GM12878 (cell line): ENCODE measurements at regions not wholly inside any gene's neighbourhood (a gene's known extent, or its start where the extent isn't known, plus 50 kb on each side); places are given as distances from the start of the nearest gene placed in this dataset.

Experiments used
- ATAC-seq: fragments of 200-7000 bp; cut with Tn5 transposase; 3 replicates; pipeline ENCODE4 v1.9.1; 2020; ENCODE audit warnings: mild to moderate bottlenecking, moderate library complexity
- BruUV-seq: library from RNA; stranded (reverse); fragments of 400-500 nt; replicated peaks from 2 replicates; lab custom pipeline; 2021; lab: Mats Ljungman, UMichigan
- CTCF ChIA-PET: fragments of 300-600 bp; sonication (Branson Sonifier 250); formaldehyde crosslinking; extraction: SDS; loops from one replicate; lab custom pipeline; 2021; ENCODE audit warnings: inconsistent platforms; lab: Yijun Ruan, JAX
- POLR2A ChIA-PET: fragments of 350-600 bp; formaldehyde crosslinking; extraction: SDS; loops from one replicate; lab custom pipeline; 2021; ENCODE audit warnings: inconsistent platforms; lab: Charles Lee
- RAD21 ChIA-PET: fragments of 300-600 bp; sonication (Branson Sonifier 250); formaldehyde crosslinking; loops from one replicate; lab custom pipeline; 2023; ENCODE audit warnings: antibody characterized with exemption; ENCODE audit not compliant: unreplicated experiment; lab: Charles Lee
- SMC1A ChIA-PET: fragments of 300-600 bp; sonication (Branson Sonifier 250); formaldehyde crosslinking; loops from one replicate; lab custom pipeline; 2023; ENCODE audit not compliant: unreplicated experiment, uncharacterized antibody; lab: Charles Lee
- DNase-seq: peaks from one replicate; pipeline ENCODE4 v3.0.0-alpha.2; 2011; ENCODE audit warnings: low read depth, low spot score
- FAIRE-seq: peaks from 3 replicates; lab custom pipeline; 2011; peaks lifted over from hg19 to GRCh38; lab: Jason Lieb, UNC
- H2AFZ ChIP-seq: 2 replicates; pipeline ENCODE4 v1.6.0; 2011; ENCODE audit warnings: low read depth, low read length, control low read depth; ENCODE audit not compliant: control insufficient read depth
- H3K27ac ChIP-seq: 2 replicates; pipeline ENCODE4 v1.5.1; 2011; ENCODE audit warnings: control low read depth; ENCODE audit not compliant: control insufficient read depth, insufficient read depth
- H3K27me3 ChIP-seq, 2 experiments: replicated peaks in 1 of 2; 2 replicates each; pipeline versions ENCODE4 v1.6.0 to v1.6.1; 2011; ENCODE audit warnings: low read length in 1 of 2; ENCODE audit not compliant: control insufficient read depth in 2 of 2, insufficient read depth in 2 of 2
- H3K36me3 ChIP-seq, 2 experiments: 2 replicates each; pipeline ENCODE4 v1.5.1; 2011; ENCODE audit warnings: low read length in 1 of 2; ENCODE audit not compliant: control insufficient read depth in 2 of 2, insufficient read depth in 2 of 2
- H3K4me1 ChIP-seq: 2 replicates; pipeline ENCODE4 v1.6.1; 2011; ENCODE audit warnings: mild to moderate bottlenecking, low read length, moderate library complexity, mixed read lengths; ENCODE audit not compliant: control insufficient read depth, insufficient read depth
- H3K4me2 ChIP-seq: 2 replicates; pipeline ENCODE4 v1.6.0; 2011; ENCODE audit warnings: control low read depth; ENCODE audit not compliant: control insufficient read depth, insufficient read depth
- H3K4me3 ChIP-seq: fragments of 200-600 bp; sonication (generic); 2 replicates; pipeline ENCODE4 v1.5.1; 2016
- H3K79me2 ChIP-seq: 2 replicates; pipeline ENCODE4 v1.6.0; 2011; ENCODE audit warnings: low read length; ENCODE audit not compliant: control insufficient read depth, insufficient read depth
- H3K9ac ChIP-seq: 2 replicates; pipeline ENCODE4 v1.8.0; 2011; ENCODE audit warnings: low read length, control low read depth, mixed read lengths; ENCODE audit not compliant: control insufficient read depth, insufficient read depth
- H3K9me3 ChIP-seq: replicated peaks from 3 replicates; pipeline ENCODE4 v1.5.1; 2011; ENCODE audit warnings: mild to moderate bottlenecking, low read length; ENCODE audit not compliant: control insufficient read depth, insufficient read depth
- H4K20me1 ChIP-seq: 2 replicates; pipeline ENCODE4 v1.6.0; 2011; ENCODE audit not compliant: control insufficient read depth, insufficient read depth
- CBX3 ChIP-seq: fragments of 200-600 bp; sonication (generic); IDR thresholded peaks from 2 replicates; pipeline ENCODE4 v1.6.1; 2016; ENCODE audit warnings: low read depth, borderline replicate concordance
- CREB1 ChIP-seq: IDR thresholded peaks from 2 replicates; pipeline ENCODE4 v1.6.1; 2012; ENCODE audit warnings: low read depth, mild to moderate bottlenecking, inconsistent platforms
- E2F4 ChIP-seq: IDR thresholded peaks from 2 replicates; pipeline ENCODE4 v1.6.1; 2012; ENCODE audit warnings: low read depth, low read length, improper control_type of control experiment
- EZH2 ChIP-seq: IDR thresholded peaks from 2 replicates; pipeline ENCODE4 v1.6.1; 2012; ENCODE audit warnings: low read depth, mild to moderate bottlenecking, control low read depth, inconsistent platforms, low read length, borderline replicate concordance; ENCODE audit not compliant: control insufficient read depth
- HDAC2 ChIP-seq: fragments of 200-600 bp; sonication (generic); IDR thresholded peaks from 2 replicates; pipeline ENCODE4 v1.6.1; 2017
- MEF2B ChIP-seq: fragments of 450-650 bp; IDR thresholded peaks from 2 replicates; pipeline ENCODE4 v1.6.1; 2018; ENCODE audit warnings: mild to moderate bottlenecking, moderate library complexity; ENCODE audit not compliant: partially characterized antibody, poor library complexity, severe bottlenecking
- NFXL1 ChIP-seq: fragments of 450-650 bp; IDR thresholded peaks from 2 replicates; pipeline ENCODE4 v1.6.1; 2017; ENCODE audit warnings: antibody characterized with exemption, mild to moderate bottlenecking, borderline replicate concordance
- NFYA ChIP-seq: IDR thresholded peaks from 2 replicates; pipeline ENCODE4 v1.6.1; 2011; ENCODE audit warnings: low read depth, mild to moderate bottlenecking, low read length, improper control_type of control experiment, borderline replicate concordance
- PML ChIP-seq: IDR thresholded peaks from 2 replicates; pipeline ENCODE4 v1.6.1; 2012; ENCODE audit warnings: low read length, inconsistent platforms
- POLR2AphosphoS2 ChIP-seq: IDR thresholded peaks from 2 replicates; pipeline ENCODE4 v1.6.1; 2011; ENCODE audit warnings: low read depth, mild to moderate bottlenecking, low read length, improper control_type of control experiment, moderate library complexity
- RB1 ChIP-seq: fragments of 450-650 bp; formaldehyde crosslinking; IDR thresholded peaks from 2 replicates; pipeline ENCODE4 v1.6.1; 2017; ENCODE audit warnings: mild to moderate bottlenecking, borderline replicate concordance
- SIX5 ChIP-seq: IDR thresholded peaks from 2 replicates; pipeline ENCODE4 v1.6.1; 2011; ENCODE audit warnings: mild to moderate bottlenecking, low read depth, low read length, moderate library complexity; ENCODE audit not compliant: severe bottlenecking
- SMC3 ChIP-seq: IDR thresholded peaks from 2 replicates; pipeline ENCODE4 v1.6.1; 2011; ENCODE audit warnings: low read length, improper control_type of control experiment, borderline replicate concordance
- SRF ChIP-seq, 2 experiments: IDR thresholded peaks; 2 replicates each; pipeline ENCODE4 v1.6.1; 2011; ENCODE audit warnings: low read depth in 2 of 2, low read length in 2 of 2, mild to moderate bottlenecking in 1 of 2, moderate library complexity in 1 of 2
- STAT1 ChIP-seq: fragments of 450-650 bp; conservative IDR thresholded peaks from 2 replicates; pipeline ENCODE4 v1.6.1; 2014; ENCODE audit warnings: antibody characterized with exemption, mild to moderate bottlenecking
- SUZ12 ChIP-seq: fragments of 200-600 bp; sonication (generic); IDR thresholded peaks from one replicate; pipeline ENCODE4 v1.6.1; 2018; ENCODE audit warnings: antibody characterized with exemption, mild to moderate bottlenecking; ENCODE audit not compliant: unreplicated experiment
- WGBS: methylation state at CpG from one replicate; pipeline ENCODE4 v1.1.6; 2016; ENCODE audit warnings: low lambda C conversion rate; ENCODE audit not compliant: insufficient replicate concordance, insufficient coverage; ENCODE audit errors: missing lambda C conversion rate; 5-methylcytosine and 5-hydroxymethylcytosine counted together
- in situ Hi-C: fragments of 300-500 bp; cut with MboI; formaldehyde crosslinking; loops from 9 replicates; pipeline ENCODE4 v1.14.3; 2018; ENCODE audit warnings: mixed read lengths
- intact Hi-C: fragments of 100-400 bp; cut with micrococcal nuclease; formaldehyde crosslinking; loops from one replicate; pipeline ENCODE4 v1.14.2; 2022; ENCODE audit not compliant: unreplicated experiment

DNA sequence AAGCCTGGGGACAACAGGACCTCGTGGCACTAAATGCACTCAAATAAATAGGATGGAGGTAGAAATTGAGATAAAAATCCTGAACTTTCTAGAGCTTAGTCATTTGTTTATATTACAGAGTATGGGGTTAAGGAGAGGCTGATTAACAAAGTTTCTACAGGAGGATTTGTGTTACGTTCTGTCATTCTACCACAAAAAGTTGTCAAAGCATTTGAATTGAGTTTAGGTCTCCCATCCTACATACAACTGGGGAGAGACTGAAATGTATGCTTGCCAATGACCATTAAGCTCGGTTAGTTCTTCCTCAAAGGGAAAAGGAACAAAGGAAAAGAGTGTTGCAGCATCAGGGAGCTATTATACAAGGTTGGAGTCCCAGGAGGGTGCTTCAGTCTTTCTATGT lies 597.9 kb downstream of the COL12A1 start:
- 15% methylated on average over 3 of the region's 3 CpGs for WGBS
- no TSS peak for BruUV-seq
- CTCF ChIA-PET, result interaction anchor here (1.1 to 2.0 kb wide), 4 partner anchors 9 to 596 kb away, joined by 3 to 5 read pairs (median 4); no protein-coding TSS in a partner anchor

More for the DNA sequence above, 597.9 kb downstream of the COL12A1 start:
- no peak overlapping the region for H3K27ac ChIP-seq
- no peaks in the 10 kb centered on the region for H4K20me1 ChIP-seq
- TF ChIP-seq SUZ12 (no peak), SRF (IDR thresholded peaks at IDR 0.05; ENCODE audit: low read depth in 2 of 2, low read length in 2 of 2) (no peak), STAT1 (no peak), HDAC2 (no peak), NFYA (no peak), E2F4 (no peak), RB1 (no peak), NFXL1 (no peak), PML (no peak), SIX5 (no peak), SMC3 (no peak), CREB1 (no peak), POLR2AphosphoS2 (no peak), MEF2B (no peak), EZH2 (no peak), CBX3 (no peak)
- ChIA-PET RAD21 (interaction anchor here (2.2 kb wide), 1 partner anchor 199 kb away, joined by 5 read pairs; no protein-coding TSS in a partner anchor), POLR2A (no interaction called here), SMC1A (interaction anchor here (0.9 to 1.4 kb wide), 5 partner anchors 9 to 137 kb away, joined by 3 to 4 read pairs (median 3); no protein-coding TSS in a partner anchor)
- in situ Hi-C loops (no loop called here), intact Hi-C loops (no loop called here)
- H3K9ac ChIP-seq, result no peak overlapping the region
- DNase-seq (no peak), FAIRE-seq (no peak), ATAC-seq (no peak)
- no peak overlapping the region for H2AFZ ChIP-seq
- H3K79me2 ChIP-seq, result no peaks in the 10 kb centered on the region
- H3K9me3 ChIP-seq, result no peaks in the 10 kb centered on the region
- H3K27me3 ChIP-seq, result no peaks in the 10 kb centered on the region
- no peak overlapping the region for H3K4me2 ChIP-seq
- H3K4me3 ChIP-seq, result no peak overlapping the region
- no peaks in the 10 kb centered on the region for H3K36me3 ChIP-seq
- H3K4me1 ChIP-seq, result no peaks in the 10 kb centered on the region
